BLaER1 treated with 17β-estradiol and CSF1 and Interleukin-3, amounts not matched to agents 10 nM and 100 nM (cell line): ENCODE measurements at regions not wholly inside any gene's neighbourhood (a gene's known extent, or its start where the extent isn't known, plus 50 kb on each side); places are given as distances from the start of the nearest gene placed in this dataset.

ENCODE experiments used
- H3K27ac ChIP-seq, 11 experiments: shearing (Covaris generic); formaldehyde crosslinking; 2 replicates each; pipeline ENCODE4 v1.8.1; 2022
- H3K27me3 ChIP-seq, 11 experiments: shearing (Covaris generic); formaldehyde crosslinking; 2 replicates each; pipeline ENCODE4 v1.8.1; 2022
- H3K36me3 ChIP-seq, 11 experiments: shearing (Covaris generic); formaldehyde crosslinking; 2 replicates each; pipeline ENCODE4 v1.8.1; 2022
- H3K4me1 ChIP-seq, 10 experiments: shearing (Covaris generic); formaldehyde crosslinking; 2 replicates each; pipeline ENCODE4 v1.8.1; 2022
- H3K4me2 ChIP-seq, 11 experiments: shearing (Covaris generic); formaldehyde crosslinking; 2 replicates each; pipeline ENCODE4 v1.8.1; 2022
- H3K4me3 ChIP-seq, 10 experiments: shearing (Covaris generic); formaldehyde crosslinking; 2 replicates each; pipeline ENCODE4 v1.8.1; 2022
- H3K9ac ChIP-seq, 11 experiments: shearing (Covaris generic); formaldehyde crosslinking; 2 replicates each; pipeline ENCODE4 v1.8.1; 2022
- H3K9me3 ChIP-seq, 11 experiments: shearing (Covaris generic); formaldehyde crosslinking; replicated peaks in 1 of 11; 2 replicates each; pipeline ENCODE4 v1.8.1; 2022
- H4K20me1 ChIP-seq, 11 experiments: shearing (Covaris generic); formaldehyde crosslinking; 2 replicates each; pipeline ENCODE4 v1.8.1; 2022
- Cebpa-rat ChIP-seq, 11 experiments: shearing (Covaris generic); IDR thresholded peaks; 2 replicates each; pipeline ENCODE4 v1.8.1; 2022

- peak overlapping the region in 4 of 11 experiments; percentile 32 to 65 (median 35); a peak in 5 of 22 replicates for H3K9ac ChIP-seq
- no peaks in the 10 kb centered on the region for H4K20me1 ChIP-seq
- TF ChIP-seq Cebpa-rat (IDR thresholded peaks at IDR 0.05) = no peak
- peak overlapping the region in 10 of 11 experiments; percentile 9 to 98 (median 61); a peak in 11 of 22 replicates for H3K4me2 ChIP-seq
- no peaks in the 10 kb centered on the region for H3K27me3 ChIP-seq
- peak overlapping the region in 6 of 11 experiments; percentile 6 to 69 (median 58); a peak in 9 of 22 replicates for H3K27ac ChIP-seq
- H3K9me3 ChIP-seq = no peaks in the 10 kb centered on the region
- H3K36me3 ChIP-seq = peaks cover 0 to 4% (median 0%) of the 10 kb centered on the region in 11 experiments; a peak in 2 of 22 replicates
- peak overlapping the region in 3 of 10 experiments; percentile 18 to 39 (median 28); a peak in 4 of 20 replicates for H3K4me3 ChIP-seq
- H3K4me1 ChIP-seq = peaks cover 43 to 99% (median 72%) of the 10 kb centered on the region in 10 experiments
Measured at GRCh38 chr9:129339539-129340157, 161.6 kb upstream of the IER5L start.

DNA sequence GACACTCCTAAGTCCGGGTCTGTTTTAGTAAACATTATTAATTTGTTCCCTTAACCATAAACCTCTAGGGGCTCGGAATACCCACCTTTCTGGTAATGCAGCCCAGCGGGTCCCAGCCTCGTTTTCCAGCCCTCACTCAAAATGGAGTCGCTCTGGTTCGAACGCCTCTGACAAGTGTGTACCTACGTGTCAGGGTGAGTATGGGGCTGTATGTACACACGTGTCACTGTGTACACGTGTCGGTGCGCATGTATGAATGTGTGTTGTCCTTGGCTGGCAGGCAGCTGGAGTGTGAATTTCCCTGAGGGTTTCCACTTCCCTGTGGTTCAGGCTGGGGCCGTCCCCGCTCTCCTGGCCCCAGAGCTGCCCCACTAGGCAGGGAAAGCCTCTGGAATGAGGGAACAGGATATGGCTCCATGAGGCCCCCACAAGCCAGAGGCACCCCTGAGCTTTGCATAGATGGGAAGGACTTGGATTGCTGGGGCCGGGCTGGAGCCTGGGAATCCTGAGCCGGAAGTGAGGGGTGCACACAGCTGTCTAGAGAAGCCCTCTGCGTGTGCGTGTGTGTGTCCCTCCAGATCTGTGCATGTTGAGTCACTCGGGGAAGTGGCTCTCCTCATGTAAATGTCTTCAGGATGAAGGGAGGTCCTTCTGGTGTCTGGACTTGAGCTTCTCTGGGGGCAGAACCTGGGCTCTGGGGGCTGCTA lies 160.8 kb upstream of the IER5L start:
- Histone ChIP-seq H3K4me2 (peak overlapping the region in 9 of 11 experiments; percentile 9 to 98 (median 66); a peak in 13 of 22 replicates), H3K9me3 (no peaks in the 10 kb centered on the region), H3K4me3 (peak overlapping the region in 3 of 10 experiments; percentile 18 to 39 (median 28); a peak in 5 of 20 replicates), H4K20me1 (no peaks in the 10 kb centered on the region), H3K36me3 (peaks cover 0 to 4% (median 0%) of the 10 kb centered on the region in 11 experiments; a peak in 2 of 22 replicates), H3K9ac (peak overlapping the region in 4 of 11 experiments; percentile 32 to 65 (median 35); a peak in 6 of 22 replicates), H3K27me3 (no peaks in the 10 kb centered on the region), H3K4me1 (peaks cover 51 to 99% (median 72%) of the 10 kb centered on the region in 10 experiments), H3K27ac (peak overlapping the region in 6 of 11 experiments; percentile 6 to 69 (median 58); a peak in 9 of 22 replicates)
- no peak for TF ChIP-seq Cebpa-rat (IDR thresholded peaks at IDR 0.05)

DNA sequence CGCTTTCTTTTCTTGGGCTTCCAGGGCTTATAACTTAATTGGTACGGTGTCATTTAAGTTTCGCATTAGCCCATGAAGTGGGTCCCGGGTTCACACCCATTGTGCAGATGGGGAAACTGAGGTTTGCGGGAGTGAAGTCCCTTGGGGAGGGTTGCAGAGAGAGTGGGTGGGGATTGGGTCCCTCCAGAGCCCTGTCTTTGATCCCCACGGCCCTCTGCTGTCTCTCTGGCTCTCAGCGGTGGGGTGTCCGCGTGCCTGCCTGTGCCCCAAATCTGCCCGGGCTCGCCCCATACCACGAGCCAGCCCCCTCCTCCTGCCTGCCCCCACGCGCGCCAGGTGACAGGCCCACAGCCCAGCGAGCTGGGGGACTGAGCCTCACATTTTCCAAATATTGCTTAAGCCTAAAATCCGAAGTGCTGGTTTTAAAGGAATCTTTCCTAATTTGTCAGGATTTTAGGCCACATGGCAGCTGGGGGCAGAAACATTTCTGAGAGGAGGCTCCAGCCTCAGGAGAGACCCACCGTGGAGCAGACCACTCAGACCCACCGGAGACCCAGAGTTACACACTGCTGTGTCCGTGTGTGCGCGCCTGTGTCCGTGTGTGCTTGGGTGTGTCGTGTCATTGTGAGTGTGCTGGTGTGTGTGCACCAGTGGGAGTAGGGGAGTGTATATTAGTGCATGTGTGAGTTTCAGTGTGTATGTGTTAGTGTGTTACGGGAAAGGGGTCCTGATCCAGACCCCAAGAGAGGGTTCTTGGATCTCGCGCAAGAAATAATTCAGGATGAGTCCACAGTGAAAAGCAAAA lies 159.5 kb upstream of the IER5L start:
- peak overlapping the region in 9 of 11 experiments; percentile 32 to 94 (median 86); a peak in 17 of 22 replicates for H3K27ac ChIP-seq
- H3K27me3 ChIP-seq = no peaks in the 10 kb centered on the region
- peak overlapping the region; percentile 85 to 99 (median 95) for H3K4me2 ChIP-seq
- peak overlapping the region; percentile 56 to 84 (median 75); a peak in 18 of 22 replicates for H3K9ac ChIP-seq
- no peaks in the 10 kb centered on the region for H3K9me3 ChIP-seq
- no peaks in the 10 kb centered on the region; a peak in 1 of 22 replicates for H3K36me3 ChIP-seq
- no peak for TF ChIP-seq Cebpa-rat (IDR thresholded peaks at IDR 0.05)
- H4K20me1 ChIP-seq = no peaks in the 10 kb centered on the region
- peaks cover 56 to 99% (median 75%) of the 10 kb centered on the region in 10 experiments for H3K4me1 ChIP-seq
- peak overlapping the region; percentile 33 to 65 (median 52); a peak in 17 of 20 replicates for H3K4me3 ChIP-seq

DNA sequence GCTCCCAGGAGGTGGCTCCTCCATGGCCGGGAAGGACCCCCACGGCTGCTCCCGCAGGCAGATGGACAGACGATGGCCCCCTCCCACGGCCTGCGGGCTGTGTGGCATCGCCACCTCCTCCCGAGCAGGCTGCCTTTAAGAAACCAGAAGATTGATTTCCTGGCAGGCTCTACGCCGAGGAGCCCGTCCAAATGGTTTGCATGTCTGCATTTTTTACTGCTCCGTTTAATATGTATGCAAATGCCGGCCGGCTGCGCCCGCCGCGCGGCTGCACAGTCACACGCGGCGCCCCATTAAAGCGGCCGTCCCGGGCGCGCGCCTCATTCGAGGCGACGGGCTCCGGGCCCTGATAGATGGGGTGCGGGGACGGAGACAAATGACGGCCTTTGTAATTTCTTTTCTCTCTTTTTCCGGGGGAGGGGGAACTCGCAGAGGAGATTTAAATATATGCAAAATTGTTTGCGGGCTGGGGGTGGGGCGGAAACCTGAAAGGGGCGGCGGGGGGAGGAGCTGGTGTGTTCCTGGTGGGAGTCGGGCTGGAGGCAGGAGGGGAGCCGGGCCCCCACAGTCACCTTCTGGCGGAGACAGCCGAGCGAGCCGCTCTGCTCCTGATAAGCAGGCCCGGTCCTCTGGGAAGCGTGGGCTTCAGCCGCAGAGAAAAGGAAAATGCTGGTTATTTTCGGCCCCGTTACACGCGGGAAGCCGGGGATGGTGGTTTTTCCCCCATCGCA lies 158.7 kb upstream of the IER5L start:
- Histone ChIP-seq H3K9me3 (peaks cover 0 to under 1% (median 0%) of the 10 kb centered on the region in 11 experiments; a peak in 1 of 22 replicates), H3K27ac (peak overlapping the region; percentile 11 to 94 (median 86); a peak in 21 of 22 replicates), H4K20me1 (no peaks in the 10 kb centered on the region), H3K9ac (peak overlapping the region; percentile 56 to 84 (median 75)), H3K4me2 (peak overlapping the region; percentile 85 to 99 (median 95)), H3K4me1 (peaks cover 56 to 99% (median 82%) of the 10 kb centered on the region in 10 experiments), H3K36me3 (no peaks in the 10 kb centered on the region), H3K4me3 (peak overlapping the region; percentile 33 to 65 (median 52)), H3K27me3 (no peaks in the 10 kb centered on the region)
- no peak for TF ChIP-seq Cebpa-rat (IDR thresholded peaks at IDR 0.05)

GRCh38 chr9:129336130-129336528 lies 158.1 kb upstream of the IER5L start:
- Histone ChIP-seq H3K27ac (peak overlapping the region; percentile 11 to 94 (median 86); a peak in 21 of 22 replicates), H3K9me3 (peaks cover 1 to 6% (median 3%) of the 10 kb centered on the region in 11 experiments; a peak in 20 of 22 replicates), H3K36me3 (no peaks in the 10 kb centered on the region), H3K4me3 (peak overlapping the region; percentile 33 to 65 (median 52); a peak in 19 of 20 replicates), H3K9ac (peak overlapping the region; percentile 56 to 84 (median 75)), H3K4me2 (peak overlapping the region; percentile 85 to 99 (median 95)), H3K27me3 (no peaks in the 10 kb centered on the region), H3K4me1 (peaks cover 51 to 95% (median 76%) of the 10 kb centered on the region in 10 experiments), H4K20me1 (no peaks in the 10 kb centered on the region)
- no peak for TF ChIP-seq Cebpa-rat (IDR thresholded peaks at IDR 0.05)

- Histone ChIP-seq H3K4me2 (peak overlapping the region; percentile 85 to 99 (median 95)), H3K27me3 (no peaks in the 10 kb centered on the region), H3K27ac (peak overlapping the region in 10 of 11 experiments; percentile 75 to 94 (median 86); a peak in 18 of 22 replicates), H3K4me1 (peaks cover 46 to 89% (median 71%) of the 10 kb centered on the region in 10 experiments), H3K9me3 (peaks cover 6 to 12% (median 8%) of the 10 kb centered on the region in 11 experiments), H3K4me3 (peak overlapping the region in 4 of 10 experiments; percentile 10 to 54 (median 48); a peak in 7 of 20 replicates), H3K36me3 (0 out of 22 replicates have a peak, but pooled peaks cover 0 to 3% (median 0%) of the 10 kb centered on the region in 11 experiments), H4K20me1 (no peaks in the 10 kb centered on the region), H3K9ac (peak overlapping the region in 7 of 11 experiments; percentile 71 to 84 (median 78); a peak in 12 of 22 replicates)
- no peak for TF ChIP-seq Cebpa-rat (IDR thresholded peaks at IDR 0.05)
Measured at GRCh38 chr9:129335464-129336129, 157.5 kb upstream of the IER5L start.
